IMR-90 (cell line): ENCODE measurements at regions not wholly inside any gene's neighbourhood (a gene's known extent, or its start where the extent isn't known, plus 50 kb on each side); places are given as distances from the start of the nearest gene placed in this dataset.

Source experiments
- ATAC-seq: fragments of 200-7000 bp; cut with Tn5 transposase; 2 replicates; pipeline ENCODE4 v1.9.1; 2020; ENCODE audit warnings: low read depth, mild to moderate bottlenecking, moderate library complexity
- BruUV-seq: library from RNA; stranded (reverse); fragments of 400-500 nt; replicated peaks from 2 replicates; lab custom pipeline; 2021; lab: Mats Ljungman, UMichigan
- CTCF ChIA-PET: fragments of 300-600 bp; formaldehyde crosslinking; extraction: SDS; loops from one replicate; lab custom pipeline; 2021; ENCODE audit warnings: antibody characterized with exemption; lab: Yijun Ruan, JAX
- POLR2A ChIA-PET: fragments of 300-600 bp; sonication (Branson Sonifier 250); formaldehyde crosslinking; loops from one replicate; lab custom pipeline; 2022; ENCODE audit warnings: antibody characterized with exemption; ENCODE audit not compliant: unreplicated experiment; lab: Charles Lee
- DNase-seq: peaks from one replicate; pipeline ENCODE4 v3.0.0; 2013
- H2AFZ ChIP-seq: replicated peaks from 2 replicates; pipeline ENCODE3; 2013; ENCODE audit warnings: low read length, mild to moderate bottlenecking; ENCODE audit not compliant: poor library complexity
- H2AK5ac ChIP-seq: 2 replicates; pipeline ENCODE4 v1.6.1; 2013; ENCODE audit warnings: low read depth, low read length, inconsistent platforms
- H2AK9ac ChIP-seq: replicated peaks from 2 replicates; pipeline ENCODE3; 2013; ENCODE audit warnings: mild to moderate bottlenecking, low read depth, low read length, moderate library complexity; ENCODE audit not compliant: poor library complexity
- H2BK120ac ChIP-seq: 2 replicates; pipeline ENCODE4 v1.6.1; 2013; ENCODE audit warnings: low read depth, low read length, inconsistent platforms
- H2BK15ac ChIP-seq: 3 replicates; pipeline ENCODE4 v1.6.1; 2013; ENCODE audit warnings: low read depth, low read length, inconsistent platforms
- H2BK20ac ChIP-seq: 2 replicates; pipeline ENCODE4 v1.6.1; 2013; ENCODE audit warnings: low read depth, mild to moderate bottlenecking, inconsistent platforms, low read length, moderate library complexity
- H2BK5ac ChIP-seq: 2 replicates; pipeline ENCODE4 v1.6.1; 2013; ENCODE audit warnings: mild to moderate bottlenecking, low read depth, low read length, inconsistent platforms; ENCODE audit not compliant: poor library complexity, severe bottlenecking
- H3K14ac ChIP-seq: replicated peaks from 2 replicates; pipeline ENCODE4 v1.6.1; 2013; ENCODE audit warnings: low read depth, low read length, inconsistent platforms
- H3K18ac ChIP-seq: 2 replicates; pipeline ENCODE4 v1.6.1; 2013; ENCODE audit warnings: low read depth, low read length, control low read depth
- H3K23ac ChIP-seq: 2 replicates; pipeline ENCODE4 v1.6.1; 2013; ENCODE audit warnings: low read depth, low read length, inconsistent platforms
- H3K27ac ChIP-seq: 2 replicates; pipeline ENCODE4 v1.5.1; 2013; ENCODE audit warnings: mild to moderate bottlenecking, control low read depth, low read length; ENCODE audit not compliant: insufficient read depth
- H3K27me3 ChIP-seq: 2 replicates; pipeline ENCODE4 v1.6.1; 2013; ENCODE audit warnings: low read length; ENCODE audit not compliant: control insufficient read depth, insufficient read depth
- H3K36me3 ChIP-seq: 2 replicates; pipeline ENCODE4 v1.6.1; 2013; ENCODE audit warnings: low read length, mixed read lengths; ENCODE audit not compliant: control insufficient read depth, insufficient read depth
- H3K4ac ChIP-seq: 2 replicates; pipeline ENCODE4 v1.6.1; 2013; ENCODE audit warnings: low read depth, low read length, inconsistent platforms
- H3K4me1 ChIP-seq: 2 replicates; pipeline ENCODE4 v1.6.1; 2013; ENCODE audit warnings: low read length, mixed read lengths; ENCODE audit not compliant: control insufficient read depth, insufficient read depth
- H3K4me2 ChIP-seq: 2 replicates; pipeline ENCODE4 v1.6.1; 2013; ENCODE audit warnings: low read depth, mild to moderate bottlenecking, control low read depth, low read length, moderate library complexity
- H3K4me3 ChIP-seq: 2 replicates; pipeline ENCODE4 v1.5.1; 2013; ENCODE audit warnings: low read depth, mild to moderate bottlenecking, control low read depth, low read length, moderate library complexity; ENCODE audit not compliant: insufficient read depth
- H3K56ac ChIP-seq: 2 replicates; pipeline ENCODE4 v1.6.1; 2013; ENCODE audit warnings: low read length, inconsistent platforms; ENCODE audit not compliant: insufficient read depth; ENCODE audit errors: extremely low read depth
- H3K79me1 ChIP-seq, 2 experiments: 2 replicates each; pipeline ENCODE4 v1.6.1; 2013; ENCODE audit warnings: low read length in 2 of 2, inconsistent platforms in 1 of 2, low read depth in 1 of 2
- H3K9ac ChIP-seq: 2 replicates; pipeline ENCODE4 v1.6.1; 2013; ENCODE audit warnings: low read depth, low read length, control low read depth
- H3K9me1 ChIP-seq: 2 replicates; pipeline ENCODE4 v1.6.1; 2013; ENCODE audit warnings: low read length, inconsistent platforms; ENCODE audit not compliant: insufficient read depth
- H3K9me3 ChIP-seq: 2 replicates; pipeline ENCODE4 v1.6.1; 2013; ENCODE audit warnings: low read length; ENCODE audit not compliant: control insufficient read depth, insufficient read depth
- H4K20me1 ChIP-seq: 2 replicates; pipeline ENCODE4 v1.6.1; 2013; ENCODE audit warnings: low read length, inconsistent platforms; ENCODE audit not compliant: insufficient read depth
- H4K5ac ChIP-seq: 2 replicates; pipeline ENCODE4 v1.6.1; 2013; ENCODE audit warnings: mild to moderate bottlenecking, low read depth, low read length, control low read depth
- H4K8ac ChIP-seq, 2 experiments: 2 replicates each; pipeline ENCODE4 v1.6.1; 2013; ENCODE audit warnings: low read depth in 2 of 2, low read length in 2 of 2, control low read depth in 1 of 2, inconsistent platforms in 1 of 2
- H4K91ac ChIP-seq: 2 replicates; pipeline ENCODE4 v1.6.1; 2013; ENCODE audit warnings: low read depth, low read length, inconsistent platforms; ENCODE audit not compliant: insufficient read depth
- BHLHE40 ChIP-seq: fragments of 150-350 bp; IDR thresholded peaks from 2 replicates; pipeline ENCODE4 v1.6.1; 2016; ENCODE audit warnings: mild to moderate bottlenecking, low read depth, low read length
- NFE2L2 ChIP-seq: fragments of 150-350 bp; IDR thresholded peaks from 2 replicates; pipeline ENCODE4 v1.6.1; 2016; ENCODE audit warnings: low read depth, mild to moderate bottlenecking, low read length
- RFX5 ChIP-seq: IDR thresholded peaks from 2 replicates; pipeline ENCODE4 v1.8.0; 2012; ENCODE audit warnings: low read depth, mild to moderate bottlenecking, low read length, moderate library complexity
- SMC3 ChIP-seq: fragments of 150-350 bp; IDR thresholded peaks from 2 replicates; pipeline ENCODE4 v1.6.1; 2016; ENCODE audit warnings: low read depth, mild to moderate bottlenecking, antibody characterized with exemption, low read length, moderate library complexity
- USF2 ChIP-seq: fragments of 150-350 bp; IDR thresholded peaks from 2 replicates; pipeline ENCODE4 v1.6.1; 2017; ENCODE audit warnings: mild to moderate bottlenecking, antibody characterized with exemption, low read length, low read depth
- WGBS, 2 experiments: methylation state at CpG; one replicate each; pipeline versions ENCODE4 v1.1.5 to v1.1.7; 2013; ENCODE audit warnings: missing lambda C conversion rate in 2 of 2; ENCODE audit not compliant: insufficient read length in 1 of 2; ENCODE audit errors: extremely low coverage in 2 of 2; 5-methylcytosine and 5-hydroxymethylcytosine counted together
- dilution Hi-C: fragments of 300-500 bp; cut with HindIII; formaldehyde crosslinking; loops from one replicate; pipeline ENCODE4 v1.14.3; 2018; ENCODE audit warnings: low sequenced_read_pairs; ENCODE audit not compliant: unreplicated experiment
- in situ Hi-C: fragments of 300-500 bp; cut with MboI; formaldehyde crosslinking; loops from 3 replicates; pipeline ENCODE4 v1.14.3; 2019; ENCODE audit warnings: low sequenced_read_pairs, inconsistent platforms, mixed read lengths
- intact Hi-C: fragments of 100-400 bp; cut with micrococcal nuclease; formaldehyde crosslinking; loops from 2 replicates; pipeline ENCODE4 v1.10.0; 2022

DNA sequence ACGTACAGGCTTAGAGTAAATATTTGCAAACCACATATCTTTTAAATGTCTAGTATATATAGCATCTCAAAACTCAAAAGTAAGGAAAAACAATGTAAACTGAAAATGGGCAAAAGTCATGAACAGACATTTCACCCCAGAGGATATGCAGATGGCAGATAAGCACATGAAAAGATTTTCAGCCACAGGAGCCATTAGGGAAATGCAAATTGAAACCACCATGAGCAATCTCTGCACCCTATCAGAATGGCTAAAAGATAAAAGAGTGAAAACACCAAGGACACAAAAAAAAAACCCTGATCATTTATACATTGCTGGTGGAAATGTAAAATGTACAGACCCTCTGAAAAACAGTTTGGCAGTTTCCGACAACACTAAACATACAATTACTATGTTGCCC, 292.7 kb downstream of the ZNF516 start:
- no peak overlapping the region for H3K23ac ChIP-seq
- H3K14ac ChIP-seq, result no peak overlapping the region
- H3K79me1 ChIP-seq, result no peaks in the 10 kb centered on the region
- no peak overlapping the region for H2AK5ac ChIP-seq
- H4K91ac ChIP-seq, result no peak overlapping the region
- H4K20me1 ChIP-seq, result no peaks in the 10 kb centered on the region
- no peak overlapping the region for H3K9ac ChIP-seq
- ChIA-PET CTCF (no interaction called here), POLR2A (no interaction called here)
- no peak overlapping the region for H2BK120ac ChIP-seq
- no peaks in the 10 kb centered on the region for H3K27me3 ChIP-seq
- ATAC-seq (no peak), DNase-seq (no peak)
- no peak overlapping the region for H2BK5ac ChIP-seq
- no peak overlapping the region for H2BK20ac ChIP-seq
- H3K27ac ChIP-seq, result no peak overlapping the region
- H3K4ac ChIP-seq, result no peak overlapping the region
- intact Hi-C loops (no loop called here), dilution Hi-C loops (no loop called here), in situ Hi-C loops (no loop called here)
- no peak overlapping the region for H3K56ac ChIP-seq
- no peaks in the 10 kb centered on the region for H3K9me1 ChIP-seq
- no peaks in the 10 kb centered on the region for H3K4me1 ChIP-seq
- no peak overlapping the region for H3K4me3 ChIP-seq
- H3K9me3 ChIP-seq, result 0 out of 2 replicates have a peak, but pooled peaks cover 2% of the 10 kb centered on the region
- BruUV-seq, result no TSS peak
- no peak overlapping the region for H4K5ac ChIP-seq
- no peak overlapping the region for H4K8ac ChIP-seq
- WGBS, 2 experiments, result no CpG with 5 or more reads among the region's 2 CpGs
- H3K18ac ChIP-seq, result no peak overlapping the region
- no peak for TF ChIP-seq NFE2L2
- no peak for TF ChIP-seq SMC3
- no peak for TF ChIP-seq BHLHE40
- TF ChIP-seq RFX5, result no peak
- TF ChIP-seq USF2, result no peak
- H2AK9ac ChIP-seq, result no peak overlapping the region
- no peak overlapping the region for H2AFZ ChIP-seq
- no peaks in the 10 kb centered on the region for H3K36me3 ChIP-seq
- no peak overlapping the region for H2BK15ac ChIP-seq
- no peak overlapping the region for H3K4me2 ChIP-seq
